ENCODE measurements at regions not wholly inside any gene's neighbourhood (a gene's known extent, or its start where the extent isn't known, plus 50 kb on each side); places are given as distances from the start of the nearest gene placed in this dataset.
A peak's percentile ranks its signal among the peaks of the same experiment; 100 is the strongest.
"Not testable (repeated sequence)": the region's sequence is repeated elsewhere in the genome, so short reads cannot be mapped to it uniquely, and the experiment has no call there.

- not testable (repeated sequence) for DNase-seq (ENCODE audit: low read depth in 2 of 2)
Observed at GRCh38 chr5:36475942-36476341, 130.5 kb upstream of the SLC1A3 start.

DNA sequence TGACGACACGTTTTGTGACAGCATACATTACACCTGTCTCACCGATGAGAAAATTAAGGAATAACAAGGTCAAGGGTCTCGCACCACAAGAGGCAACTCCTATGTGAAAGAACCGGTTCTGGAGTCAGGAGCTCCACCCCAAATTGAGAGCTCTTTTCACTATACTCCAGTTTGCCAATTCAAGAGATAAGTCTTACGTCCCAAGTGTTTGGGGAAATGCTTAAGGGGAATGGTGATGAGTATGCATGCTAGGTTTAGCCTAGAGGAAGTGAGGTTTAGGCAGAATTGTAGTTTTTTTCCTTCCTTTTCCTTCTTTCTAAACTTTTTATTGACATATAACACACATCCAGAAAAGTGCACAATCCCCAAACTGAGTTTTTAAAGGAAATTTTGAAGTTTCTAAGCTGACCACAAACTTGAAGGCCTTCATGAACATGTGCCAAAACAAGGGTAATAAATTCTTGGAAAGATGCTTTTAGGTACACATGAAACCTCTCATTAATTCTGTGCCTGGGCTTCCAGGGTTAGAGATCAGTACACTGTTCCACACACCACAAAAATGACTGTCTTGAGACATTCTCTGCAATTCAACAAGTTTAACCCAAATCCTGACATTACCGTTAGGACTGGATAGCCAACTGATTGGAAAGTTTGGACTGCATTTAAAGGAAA, 127.6 kb upstream of the SLC1A3 start:
- no peak for DNase-seq (ENCODE audit: low read depth in 2 of 2)

GRCh38 chr5:36481454-36482120, 124.8 kb upstream of the SLC1A3 start:
- DNase-seq (ENCODE audit: low read depth in 2 of 2), result no peak

DNA sequence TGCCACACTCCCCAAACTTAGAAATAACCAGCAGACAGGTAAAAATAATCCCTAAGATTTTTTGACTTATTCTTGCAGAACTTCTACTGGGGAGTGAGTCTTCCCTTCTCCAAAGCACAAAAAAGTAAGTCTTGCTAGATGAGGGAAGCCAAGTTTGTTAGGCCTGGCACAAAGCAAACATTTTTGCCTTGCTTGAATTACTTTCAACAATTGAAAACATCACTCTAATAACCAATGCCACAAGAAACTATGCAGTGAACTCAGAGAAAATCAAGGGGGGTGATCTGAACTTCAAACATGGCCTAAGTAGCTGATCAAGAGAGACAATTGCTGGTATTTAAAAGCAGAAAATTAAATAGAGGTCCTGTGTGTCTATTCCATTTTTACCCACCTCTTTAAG, 123.6 kb upstream of the SLC1A3 start:
- DNase-seq (ENCODE audit: low read depth in 2 of 2), result no peak

- no peak for DNase-seq (ENCODE audit: low read depth in 2 of 2)
Observed at GRCh38 chr5:36489505-36489904, 116.9 kb upstream of the SLC1A3 start.

- DNase-seq (ENCODE audit: low read depth in 2 of 2), result no peak
Observed at GRCh38 chr5:36491856-36492255, 114.5 kb upstream of the SLC1A3 start.

DNA sequence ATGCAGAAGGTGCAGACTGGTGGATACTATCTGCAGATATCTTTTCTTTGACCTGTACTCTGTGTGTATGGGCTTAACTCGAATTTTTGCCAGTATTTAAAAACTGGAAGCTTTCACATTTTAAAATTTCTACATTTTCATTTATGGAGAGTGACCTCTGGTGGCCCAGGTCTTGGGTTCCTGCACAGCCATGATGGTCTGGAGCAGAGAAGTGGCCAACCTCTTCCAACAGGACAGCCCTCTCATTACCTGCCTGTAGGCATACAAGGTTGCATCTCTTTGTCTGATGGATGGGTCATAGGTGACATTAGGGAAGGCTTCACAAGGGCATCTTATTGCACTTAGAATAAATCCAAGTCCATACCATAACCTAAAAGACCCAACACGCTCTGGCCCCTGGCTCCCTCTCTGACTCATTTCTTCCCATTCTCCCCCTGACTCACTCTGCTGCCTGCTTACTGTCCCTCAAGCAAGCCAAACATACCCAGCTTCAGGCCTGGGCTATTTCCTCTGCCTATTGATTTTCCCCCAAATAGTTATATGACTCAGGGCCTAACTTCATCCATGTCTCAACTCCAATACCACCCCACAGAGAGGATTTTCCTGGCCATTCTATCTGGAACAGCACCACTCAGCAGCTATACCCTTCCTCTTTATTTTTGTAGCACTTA, 113.3 kb upstream of the SLC1A3 start:
- no peak for DNase-seq (ENCODE audit: low read depth in 2 of 2)

GRCh38 chr5:36494028-36494427, 112.4 kb upstream of the SLC1A3 start:
- no peak for DNase-seq (ENCODE audit: low read depth in 2 of 2)

DNA sequence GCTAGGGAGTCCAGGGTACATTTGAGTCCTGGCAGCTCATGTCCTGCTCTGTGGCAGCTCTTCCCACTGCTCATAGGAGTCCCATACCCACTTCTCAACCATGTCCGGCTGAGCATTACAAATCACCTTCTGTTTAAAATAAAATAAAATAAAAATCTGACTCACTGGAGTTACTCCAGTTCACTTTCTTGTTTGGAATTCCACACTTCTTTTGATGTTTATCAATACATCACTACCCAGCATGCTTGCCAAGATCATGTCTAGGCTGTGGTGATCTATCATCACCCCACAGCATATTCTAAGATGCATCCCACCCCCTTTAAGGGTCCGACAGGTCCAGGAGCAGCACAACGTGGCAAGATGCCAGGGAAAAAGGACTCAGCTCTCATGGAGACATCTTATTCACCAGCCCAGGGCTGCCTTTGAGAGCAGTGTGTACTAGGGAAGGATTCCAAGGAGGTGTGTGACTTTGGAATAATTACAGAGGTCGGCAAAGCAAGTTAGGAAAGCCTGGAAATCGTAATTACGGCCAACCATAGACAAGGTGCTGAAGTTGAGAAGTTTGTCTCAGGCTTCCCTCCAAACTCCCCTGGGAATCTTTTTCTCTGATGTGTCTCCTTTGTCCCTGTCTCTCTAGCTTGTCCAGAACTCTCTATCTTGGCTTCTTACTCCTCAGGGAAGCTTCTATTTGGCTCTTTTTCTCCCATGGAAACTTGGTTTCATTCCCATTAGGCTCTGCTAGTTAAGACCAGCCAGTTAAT, 111.4 kb upstream of the SLC1A3 start:
- no peak for DNase-seq (ENCODE audit: low read depth in 2 of 2)

DNA sequence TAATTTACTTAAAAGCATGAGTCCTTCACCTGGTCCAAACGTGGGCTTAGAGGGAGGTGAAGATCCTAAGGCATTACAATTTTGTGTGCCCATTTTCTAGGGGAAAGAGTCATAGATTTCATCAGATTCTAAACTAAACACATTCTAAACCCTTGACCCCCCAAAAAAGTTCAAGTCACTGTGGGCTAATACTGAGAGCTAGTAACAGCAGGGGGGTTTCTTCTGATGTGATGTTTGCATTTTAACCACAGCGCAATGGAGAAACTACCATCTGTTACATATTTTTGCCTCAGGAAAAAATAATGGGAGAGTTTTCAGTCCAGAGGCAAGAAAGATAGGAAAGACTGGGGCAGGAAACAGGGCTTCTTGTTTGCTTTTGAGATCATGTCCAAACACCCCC, 110.8 kb upstream of the SLC1A3 start:
- DNase-seq (ENCODE audit: low read depth in 2 of 2), result no peak

GRCh38 chr5:36496471-36496870, 109.9 kb upstream of the SLC1A3 start:
- DNase-seq (ENCODE audit: low read depth in 2 of 2), result no peak

DNA sequence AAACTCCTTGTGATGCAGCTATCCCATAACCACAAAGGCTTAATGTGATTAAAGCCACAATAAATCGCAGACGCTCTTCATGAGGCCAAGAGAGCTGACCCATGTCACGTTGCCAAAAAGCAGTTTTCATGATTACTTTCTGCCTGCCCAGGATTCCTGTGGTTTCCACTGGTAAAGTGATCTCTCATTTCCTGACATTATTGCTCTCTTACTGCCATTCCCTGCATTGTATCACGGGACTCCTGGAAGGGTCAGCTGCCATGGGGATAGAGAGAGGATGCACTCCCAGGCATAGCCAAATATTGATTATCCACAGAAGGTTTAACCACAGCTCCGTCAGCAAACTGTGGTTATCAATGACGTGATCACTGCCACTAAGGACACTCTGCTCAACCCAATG, 103.8 kb upstream of the SLC1A3 start:
- DNase-seq (ENCODE audit: low read depth in 2 of 2), result no peak

DNA sequence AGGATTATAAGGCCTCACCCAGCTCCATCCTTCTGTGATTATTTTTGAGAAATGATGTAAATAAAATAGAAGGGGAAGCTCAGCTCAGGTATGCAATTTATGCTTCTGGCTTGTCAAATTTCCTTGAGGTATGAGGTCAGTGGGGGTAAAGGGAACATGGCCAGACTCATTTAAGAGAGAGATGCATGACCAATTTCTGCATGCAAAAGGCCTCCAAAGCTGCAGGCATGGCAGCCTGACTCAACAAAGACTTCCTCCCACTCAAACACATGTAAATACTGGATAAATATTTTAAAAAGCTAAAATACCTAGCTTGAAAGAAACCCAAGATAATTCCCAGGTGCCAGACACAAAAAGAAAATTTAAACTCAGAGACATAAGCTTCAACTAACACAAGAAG, 101.4 kb upstream of the SLC1A3 start:
- DNase-seq (ENCODE audit: low read depth in 2 of 2), result no peak

- peak; percentile 29 to 69 for DNase-seq (ENCODE audit: low read depth in 2 of 2)
Observed at GRCh38 chr5:36507332-36507952, 99.0 kb upstream of the SLC1A3 start.

DNA sequence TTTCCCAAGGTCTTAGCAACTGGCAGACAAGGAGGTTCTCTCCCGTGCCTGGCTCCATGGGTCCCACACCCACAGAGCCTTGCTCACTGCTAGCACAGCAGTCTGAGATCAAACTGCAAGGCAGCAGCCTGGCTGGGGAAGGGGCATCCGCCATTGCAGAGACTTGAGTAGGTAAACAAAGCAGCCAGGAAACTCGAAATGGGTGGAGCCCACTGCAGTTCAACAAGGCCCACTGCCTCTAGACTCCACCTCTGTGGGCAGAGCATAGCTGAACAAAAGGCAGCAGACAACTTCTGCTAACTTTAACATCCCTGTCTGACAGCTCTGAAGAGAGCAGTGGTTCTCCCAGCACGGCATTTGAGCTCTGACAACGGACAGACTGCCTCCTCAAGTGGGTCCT, 98.1 kb upstream of the SLC1A3 start:
- not testable (repeated sequence) for DNase-seq (ENCODE audit: low read depth in 2 of 2)

DNA sequence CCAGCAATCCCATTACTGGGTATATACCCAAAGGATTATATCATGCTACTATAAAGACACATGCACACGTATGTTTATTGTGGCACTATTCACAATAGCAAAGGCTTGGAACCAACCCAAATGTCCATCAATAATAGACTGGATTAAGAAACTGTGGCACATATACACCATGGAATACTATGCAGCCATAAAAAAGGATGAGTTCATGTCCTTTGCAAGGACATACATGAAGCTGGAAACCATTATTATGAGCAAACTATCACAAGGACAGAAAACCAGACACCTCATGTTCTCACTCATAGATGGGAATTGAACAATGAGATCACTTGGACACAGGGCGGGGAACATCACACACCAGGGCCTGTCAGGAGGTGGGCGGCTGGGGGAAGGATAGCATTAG, 92.8 kb upstream of the SLC1A3 start:
- DNase-seq (ENCODE audit: low read depth in 2 of 2), result not testable (repeated sequence)

DNA sequence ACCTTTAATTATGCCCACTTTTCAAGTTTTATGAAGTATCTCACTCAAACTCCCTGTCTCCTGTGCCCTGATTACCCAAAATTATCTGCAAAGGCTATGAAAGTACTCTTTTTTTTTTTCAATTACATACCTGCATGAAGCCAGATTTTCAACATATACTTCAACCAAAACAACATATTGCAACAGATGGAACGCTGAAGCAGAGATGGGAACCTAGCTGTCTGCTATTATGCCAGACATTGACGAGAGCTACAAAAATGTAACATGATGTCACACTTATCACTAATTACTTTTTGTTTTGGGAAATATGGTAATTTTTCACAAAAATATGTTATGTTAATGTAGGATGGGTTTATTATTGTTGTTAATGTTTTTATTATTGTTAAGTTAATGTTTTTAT, 86.5 kb upstream of the SLC1A3 start:
- no peak for DNase-seq (ENCODE audit: low read depth in 2 of 2)

GRCh38 chr5:36521219-36521618, 85.2 kb upstream of the SLC1A3 start:
- DNase-seq (ENCODE audit: low read depth in 2 of 2), result no peak

GRCh38 chr5:36521838-36522745, 84.3 kb upstream of the SLC1A3 start:
- no peak for DNase-seq (ENCODE audit: low read depth in 2 of 2)

GRCh38 chr5:36522746-36523065, 83.7 kb upstream of the SLC1A3 start:
- DNase-seq (ENCODE audit: low read depth in 2 of 2), result no peak

- no peak for DNase-seq (ENCODE audit: low read depth in 2 of 2)
Observed at GRCh38 chr5:36523450-36523849, 83.0 kb upstream of the SLC1A3 start.
